Suprapubic skin (tissue), 4 donors: ENCODE measurements at regions not wholly inside any gene's neighbourhood (a gene's known extent, or its start where the extent isn't known, plus 50 kb on each side); places are given as distances from the start of the nearest gene placed in this dataset.

Experiments
- DNase-seq, 2 donors: peaks; one replicate each; pipeline ENCODE4 v3.0.0-alpha.2; 2019; ENCODE audit warnings: low spot score in 2 of 2
- H3K27ac ChIP-seq: fragments of 200-600 bp; sonication (generic); one replicate; pipeline ENCODE4 v1.5.1; 2019
- H3K27me3 ChIP-seq: fragments of 200-600 bp; sonication (generic); one replicate; pipeline ENCODE4 v1.5.1; 2019
- H3K36me3 ChIP-seq: fragments of 200-600 bp; sonication (generic); one replicate; pipeline ENCODE4 v1.5.1; 2019
- H3K4me1 ChIP-seq: fragments of 200-600 bp; sonication (generic); one replicate; pipeline ENCODE4 v1.5.1; 2019
- H3K4me3 ChIP-seq: fragments of 200-600 bp; sonication (generic); one replicate; pipeline ENCODE4 v1.5.1; 2019; ENCODE audit warnings: mild to moderate bottlenecking
- H3K9me3 ChIP-seq: fragments of 200-600 bp; sonication (generic); one replicate; pipeline ENCODE4 v1.5.1; 2019
- CTCF ChIP-seq, 2 donors: fragments of 200-600 bp in 1 of 2; fragments of 450-650 bp in 1 of 2; sonication (generic) in 1 of 2; IDR thresholded peaks; one replicate each; pipeline ENCODE4 v1.5.1; 2016 to 2019; ENCODE audit warnings: antibody characterized with exemption in 2 of 2, mild to moderate bottlenecking in 1 of 2, moderate library complexity in 1 of 2
- EP300 ChIP-seq: sonication (generic); formaldehyde crosslinking; IDR thresholded peaks from one replicate; pipeline ENCODE4 v1.6.1; 2017; ENCODE audit warnings: antibody characterized with exemption
- POLR2A ChIP-seq, 2 donors: fragments of 450-650 bp; IDR thresholded peaks; one replicate each; pipeline ENCODE4 v1.6.1; 2017; ENCODE audit warnings: antibody characterized with exemption in 2 of 2, mild to moderate bottlenecking in 2 of 2, moderate library complexity in 2 of 2
- POLR2AphosphoS5 ChIP-seq, 3 donors: sonication (generic); formaldehyde crosslinking; IDR thresholded peaks; one replicate each; pipeline ENCODE4 v1.6.1; 2017; ENCODE audit warnings: antibody characterized with exemption in 3 of 3
- WGBS: methylation state at CpG from one replicate; pipeline ENCODE4 v1.1.5; 2018; 5-methylcytosine and 5-hydroxymethylcytosine counted together

DNA sequence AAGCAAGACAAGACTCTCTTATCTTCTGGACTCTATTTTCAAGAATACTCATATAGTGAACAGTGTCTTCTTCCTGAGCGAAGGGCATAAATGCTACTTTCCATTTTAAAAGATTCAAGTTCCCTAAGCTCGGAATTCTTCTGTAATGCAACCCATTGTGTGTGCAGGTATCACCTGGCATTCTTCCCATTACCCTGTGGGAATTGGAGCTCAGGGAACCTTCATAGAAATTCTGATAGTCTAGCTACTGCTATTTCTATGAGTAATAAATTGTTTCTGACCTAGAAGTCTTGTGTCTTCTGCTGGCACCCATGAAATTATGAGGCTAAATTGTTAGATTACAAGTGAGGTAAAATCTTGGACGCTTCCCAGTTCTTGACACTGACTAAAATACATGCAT is 324.1 kb upstream of the DIPK2B start:
- 61% methylated on average over 3 of the region's 3 CpGs for WGBS
- DNase-seq, result no peak
- Histone ChIP-seq H3K27me3 (no peaks in the 10 kb centered on the region), H3K36me3 (no peaks in the 10 kb centered on the region), H3K4me1 (no peaks in the 10 kb centered on the region), H3K4me3 (no peak overlapping the region), H3K27ac (no peak overlapping the region), H3K9me3 (no peaks in the 10 kb centered on the region)
- TF ChIP-seq POLR2A (IDR thresholded peaks at IDR 0.05), result no peak
- TF ChIP-seq EP300, result no peak
- TF ChIP-seq CTCF (IDR thresholded peaks at IDR 0.05), result no peak
- TF ChIP-seq POLR2AphosphoS5 (IDR thresholded peaks at IDR 0.05), result no peak

GRCh38 chrX:45524296-45524695 is 323.6 kb upstream of the DIPK2B start:
- Histone ChIP-seq H3K4me1 (no peaks in the 10 kb centered on the region), H3K9me3 (no peaks in the 10 kb centered on the region), H3K4me3 (no peak overlapping the region), H3K27me3 (no peaks in the 10 kb centered on the region), H3K36me3 (no peaks in the 10 kb centered on the region), H3K27ac (no peak overlapping the region)
- WGBS, result 86% methylated on average over 1 of the region's 1 CpG
- no peak for TF ChIP-seq POLR2A (IDR thresholded peaks at IDR 0.05)
- TF ChIP-seq POLR2AphosphoS5 (IDR thresholded peaks at IDR 0.05), result no peak
- no peak for TF ChIP-seq EP300
- TF ChIP-seq CTCF (IDR thresholded peaks at IDR 0.05), result no peak
- no peak for DNase-seq

DNA sequence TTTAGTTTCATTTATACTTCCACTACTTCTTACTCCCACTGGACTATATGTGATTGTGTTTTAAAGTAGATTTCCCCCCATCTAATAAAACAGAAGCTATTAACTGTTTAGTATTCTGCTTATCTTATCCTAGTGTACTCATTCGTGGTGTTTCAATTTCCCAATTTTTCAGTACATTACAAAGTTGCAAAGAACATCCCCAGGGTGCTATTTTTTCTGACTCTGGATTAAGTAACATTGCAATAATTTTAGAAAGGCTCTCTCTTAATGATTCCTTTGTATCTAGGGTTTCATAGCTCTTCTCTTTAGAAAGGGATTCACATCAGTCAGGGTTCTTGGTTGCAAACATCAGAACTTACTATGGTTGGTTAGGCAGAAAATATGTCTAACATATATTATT is 317.9 kb upstream of the DIPK2B start:
- TF ChIP-seq POLR2AphosphoS5 (IDR thresholded peaks at IDR 0.05) (no peak), EP300 (no peak), POLR2A (IDR thresholded peaks at IDR 0.05) (no peak)
- H3K9me3 ChIP-seq, result no peaks in the 10 kb centered on the region
- WGBS, result 49% methylated on average over 1 of the region's 1 CpG
- peaks cover 14% of the 10 kb centered on the region for H3K4me1 ChIP-seq
- H3K27me3 ChIP-seq, result no peaks in the 10 kb centered on the region
- no peaks in the 10 kb centered on the region for H3K36me3 ChIP-seq
- no peak overlapping the region for H3K4me3 ChIP-seq
- no peak for DNase-seq
- no peak overlapping the region for H3K27ac ChIP-seq

DNA sequence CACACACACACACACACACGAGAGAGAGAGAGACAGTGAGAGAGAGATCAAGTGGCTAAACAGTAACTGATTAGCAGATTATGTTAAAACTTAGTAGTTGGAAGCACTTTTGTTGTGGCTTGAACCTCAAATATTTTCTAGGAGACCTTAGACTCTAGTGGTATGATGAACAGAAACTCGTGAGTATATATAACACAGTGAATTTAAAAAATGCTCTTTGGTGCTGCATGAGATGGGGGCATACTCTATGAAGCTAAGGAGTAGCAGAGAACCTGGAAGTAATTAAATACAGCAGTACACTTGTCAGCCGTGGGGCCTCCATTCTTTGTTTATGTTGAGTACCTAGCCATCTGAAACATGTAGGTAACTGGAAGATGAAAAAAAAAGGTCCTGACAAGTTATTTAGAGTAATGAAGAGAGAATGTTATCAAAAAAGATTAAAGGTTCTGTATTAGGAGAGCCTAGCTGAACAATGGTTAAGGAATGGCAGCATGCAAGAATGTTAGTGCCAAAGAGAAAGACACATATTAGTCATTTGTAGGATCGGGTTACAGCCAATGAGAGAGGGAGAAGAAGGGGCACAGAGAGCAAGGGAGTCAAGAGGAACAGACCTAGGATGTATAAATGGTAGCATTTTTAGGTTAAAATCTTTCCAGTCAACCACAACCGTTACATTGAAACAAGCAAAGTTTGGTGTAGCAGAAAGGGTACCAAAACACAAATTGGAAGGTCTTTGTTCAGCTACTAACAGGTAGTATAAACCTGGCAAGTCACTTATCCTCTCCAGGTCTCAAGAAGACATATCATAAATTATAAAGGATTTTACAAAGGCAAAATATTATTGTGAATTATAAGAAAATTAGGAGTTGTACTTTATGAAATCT is 316.7 kb upstream of the DIPK2B start:
- 51% methylated on average over 5 of the region's 5 CpGs for WGBS
- DNase-seq, result no peak
- Histone ChIP-seq H3K4me1 (peaks cover 14% of the 10 kb centered on the region), H3K27me3 (no peaks in the 10 kb centered on the region), H3K9me3 (no peaks in the 10 kb centered on the region), H3K36me3 (no peaks in the 10 kb centered on the region), H3K4me3 (no peak overlapping the region), H3K27ac (no peak overlapping the region)
- TF ChIP-seq EP300, result no peak
- TF ChIP-seq POLR2AphosphoS5 (IDR thresholded peaks at IDR 0.05), result no peak
- no peak for TF ChIP-seq POLR2A (IDR thresholded peaks at IDR 0.05)
- TF ChIP-seq CTCF (IDR thresholded peaks at IDR 0.05), result no peak

DNA sequence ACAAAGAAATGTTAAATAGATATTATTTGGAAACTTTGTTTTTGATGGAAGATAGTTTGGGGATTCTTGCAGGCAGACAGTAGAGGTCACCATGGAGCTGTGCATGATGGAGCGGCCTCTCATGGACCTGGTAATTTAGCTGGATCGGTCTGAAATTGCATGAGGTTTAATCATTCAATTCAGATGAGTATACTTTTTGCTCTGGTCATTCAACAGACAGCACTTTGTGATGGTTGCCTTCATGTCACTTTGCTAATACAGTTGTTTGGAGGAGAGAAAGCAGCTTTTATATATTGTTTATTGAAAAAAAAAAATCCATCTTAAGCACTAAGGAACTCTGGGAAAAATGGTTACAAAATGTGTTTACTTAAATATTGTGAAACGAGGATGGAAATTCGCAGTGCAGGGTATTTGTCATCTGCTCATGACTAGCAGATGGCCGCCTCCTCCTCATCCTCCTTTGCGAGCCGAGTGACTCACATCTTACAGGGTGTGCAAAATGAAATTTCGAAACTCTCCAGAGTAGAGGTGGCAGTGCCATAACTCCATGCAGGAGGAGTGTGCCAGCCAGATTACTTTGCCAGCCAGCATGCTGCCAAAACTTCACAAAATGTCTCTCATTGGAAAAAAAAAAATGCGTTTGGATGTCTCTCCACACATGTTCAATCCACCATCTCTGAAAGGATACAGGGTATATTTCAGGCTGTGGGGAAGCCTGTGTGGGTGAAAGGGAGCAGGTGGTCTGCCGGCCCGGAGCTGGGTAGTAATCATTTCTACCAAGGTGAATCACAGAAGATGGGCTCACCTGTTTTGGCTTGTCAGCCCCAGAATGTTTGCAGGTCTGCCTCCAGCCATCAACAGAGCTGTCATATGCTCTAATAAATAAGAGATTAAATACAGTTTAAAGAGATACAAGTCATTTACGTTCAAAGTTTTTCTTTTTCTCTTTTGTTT is 314.9 kb upstream of the DIPK2B start:
- WGBS, result 19% methylated on average over 12 of the region's 12 CpGs
- no peaks in the 10 kb centered on the region for H3K27me3 ChIP-seq
- H3K9me3 ChIP-seq, result no peaks in the 10 kb centered on the region
- peak; percentile 79 to 86 for DNase-seq
- H3K4me3 ChIP-seq, result no peak overlapping the region
- peaks cover 14% of the 10 kb centered on the region for H3K4me1 ChIP-seq
- peak overlapping the region; percentile 54 for H3K27ac ChIP-seq
- TF ChIP-seq EP300, result peak; percentile 49
- TF ChIP-seq CTCF (IDR thresholded peaks at IDR 0.05), result peak; percentile 39 to 41
- TF ChIP-seq POLR2AphosphoS5 (IDR thresholded peaks at IDR 0.05), result no peak
- H3K36me3 ChIP-seq, result no peaks in the 10 kb centered on the region
